IPS-NIHi7 (cell line): ENCODE measurements at regions not wholly inside any gene's neighbourhood (a gene's known extent, or its start where the extent isn't known, plus 50 kb on each side); places are given as distances from the start of the nearest gene placed in this dataset.

Experiments
- DNase-seq: peaks from one replicate; pipeline ENCODE4 v3.0.0; 2012; ENCODE audit warnings: mixed read lengths; ENCODE audit errors: extremely low spot score

DNA sequence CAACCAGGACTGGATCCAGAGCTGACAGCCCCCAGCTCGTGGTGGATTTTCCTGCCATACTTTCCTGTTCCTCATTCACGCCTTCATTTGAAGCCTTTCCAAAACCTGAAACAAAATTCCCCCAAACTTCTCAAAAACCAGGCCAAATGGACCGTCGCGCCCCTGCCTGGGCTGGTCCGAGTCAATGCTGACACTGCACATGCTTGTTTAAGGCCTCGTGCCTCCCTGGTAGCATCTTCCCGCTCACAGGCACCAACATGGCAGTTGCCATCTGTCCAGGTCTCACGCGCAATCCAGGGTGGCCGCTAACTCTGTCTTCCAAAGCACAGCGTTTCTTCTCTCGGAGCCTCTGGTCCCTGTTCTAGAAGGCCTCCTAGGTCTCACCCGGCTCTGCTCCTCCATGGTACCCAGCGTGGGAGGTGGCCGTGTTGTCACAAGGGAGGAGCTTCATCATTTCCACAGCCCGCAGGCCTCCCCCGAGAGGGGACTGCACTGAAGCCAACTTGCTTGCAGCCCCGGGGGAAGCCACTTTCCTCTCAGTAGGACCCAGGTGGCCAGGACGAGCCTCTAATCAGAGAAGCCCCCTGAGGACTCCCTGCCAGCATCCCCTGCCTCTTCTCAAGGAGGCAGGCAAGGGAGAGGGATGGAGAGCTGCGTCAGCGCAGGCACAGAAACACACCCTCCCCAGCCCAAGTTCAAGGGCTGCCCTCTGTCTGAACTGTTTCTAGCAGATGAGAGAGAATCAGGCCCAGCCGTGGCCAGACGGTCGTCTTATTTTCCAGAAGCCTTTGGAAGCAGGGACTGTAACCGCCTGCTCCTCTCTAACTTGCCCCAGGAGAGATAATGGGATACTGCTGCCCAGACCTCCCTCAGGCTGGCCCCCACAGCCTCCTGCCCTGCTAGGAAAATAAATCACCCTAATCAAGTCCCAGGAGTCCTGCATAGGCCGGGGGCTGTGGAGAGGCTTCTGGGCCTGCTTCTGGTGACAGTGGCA is 152.8 kb upstream of the TLE3 start:
- DNase-seq: no peak

DNA sequence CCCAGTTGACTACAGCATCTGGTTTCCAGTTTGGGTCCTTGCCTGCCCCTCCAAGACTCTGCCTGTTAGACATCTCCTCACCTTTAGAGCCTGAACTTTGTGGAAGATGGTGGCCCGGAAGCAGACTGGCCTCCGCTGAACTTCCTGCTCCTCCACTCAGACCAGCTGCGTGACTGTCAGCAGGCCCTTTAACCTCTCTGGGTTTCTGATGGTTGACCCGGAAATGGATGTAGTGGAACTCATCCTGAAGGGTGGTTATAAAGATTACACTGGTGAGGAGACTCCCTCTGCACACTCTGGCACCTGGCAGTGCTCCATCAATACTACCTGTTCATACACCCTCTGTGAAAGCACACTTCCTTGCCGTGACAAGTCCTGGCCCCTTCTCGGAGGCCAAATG is 151.9 kb upstream of the TLE3 start:
- DNase-seq: no peak

DNA sequence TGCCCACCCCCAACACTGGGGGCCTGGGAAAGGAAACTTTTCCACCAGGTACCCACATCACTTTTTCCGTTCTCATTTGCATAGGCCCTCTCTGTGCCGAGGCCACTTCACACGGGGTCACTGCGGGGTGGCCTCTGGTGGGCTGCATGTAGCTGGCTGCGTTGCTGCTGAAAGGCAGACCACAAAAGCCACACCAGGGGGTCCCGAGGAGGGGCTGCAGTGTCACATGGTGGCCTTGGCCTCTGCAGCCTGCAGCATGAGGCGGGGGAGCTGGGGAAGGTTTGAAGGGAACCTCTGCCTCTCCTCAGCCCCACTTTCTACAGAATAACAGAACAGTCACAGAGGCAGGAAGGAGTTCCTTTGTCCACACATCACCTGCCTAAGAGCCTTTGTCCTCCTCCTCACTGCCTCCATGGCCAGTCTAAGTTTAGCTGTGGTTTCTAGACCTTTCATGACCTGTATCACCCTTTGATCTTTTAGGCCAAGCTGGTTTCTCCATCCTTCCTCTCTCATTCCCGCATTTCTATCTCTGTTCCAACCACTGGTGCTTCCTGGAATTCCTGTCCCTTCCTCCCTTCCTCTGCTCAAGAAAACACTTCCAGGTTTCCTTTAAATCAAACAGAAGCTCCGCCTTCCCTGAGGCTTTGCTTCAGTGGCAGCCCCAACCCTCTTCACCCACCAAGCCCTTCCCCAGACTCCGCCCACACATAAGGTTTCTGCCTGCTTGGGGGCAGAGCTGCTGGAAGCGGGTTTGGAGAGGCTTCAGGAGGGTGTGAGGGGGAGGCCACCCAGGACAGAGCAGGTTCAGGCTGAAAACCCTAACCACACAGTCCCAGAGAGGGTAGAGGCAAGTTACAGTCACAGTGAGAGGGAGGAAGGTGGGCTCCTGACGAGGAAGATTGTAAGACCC is 150.7 kb upstream of the TLE3 start:
- peak; percentile 78 for DNase-seq

DNA sequence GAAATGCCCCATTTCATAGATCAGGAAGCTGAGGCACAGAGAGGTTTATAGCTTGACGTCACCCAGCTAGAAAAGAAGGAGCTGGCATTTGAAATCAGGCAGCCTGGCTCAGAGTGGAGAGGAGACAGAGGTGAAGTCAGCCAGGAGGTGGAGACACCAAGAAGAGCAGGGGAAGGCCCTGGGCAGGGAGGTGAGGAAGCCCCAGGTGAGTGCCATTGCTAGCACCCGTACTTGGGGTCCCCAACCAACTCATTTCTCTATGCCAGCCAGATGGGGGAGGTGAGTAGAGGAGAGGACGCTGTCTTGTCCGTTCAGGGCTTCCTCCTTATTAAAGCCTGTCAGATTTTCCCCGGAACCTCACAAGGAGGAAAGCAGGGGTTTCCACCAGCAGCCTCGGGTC is 149.6 kb upstream of the TLE3 start:
- DNase-seq: no peak

DNA sequence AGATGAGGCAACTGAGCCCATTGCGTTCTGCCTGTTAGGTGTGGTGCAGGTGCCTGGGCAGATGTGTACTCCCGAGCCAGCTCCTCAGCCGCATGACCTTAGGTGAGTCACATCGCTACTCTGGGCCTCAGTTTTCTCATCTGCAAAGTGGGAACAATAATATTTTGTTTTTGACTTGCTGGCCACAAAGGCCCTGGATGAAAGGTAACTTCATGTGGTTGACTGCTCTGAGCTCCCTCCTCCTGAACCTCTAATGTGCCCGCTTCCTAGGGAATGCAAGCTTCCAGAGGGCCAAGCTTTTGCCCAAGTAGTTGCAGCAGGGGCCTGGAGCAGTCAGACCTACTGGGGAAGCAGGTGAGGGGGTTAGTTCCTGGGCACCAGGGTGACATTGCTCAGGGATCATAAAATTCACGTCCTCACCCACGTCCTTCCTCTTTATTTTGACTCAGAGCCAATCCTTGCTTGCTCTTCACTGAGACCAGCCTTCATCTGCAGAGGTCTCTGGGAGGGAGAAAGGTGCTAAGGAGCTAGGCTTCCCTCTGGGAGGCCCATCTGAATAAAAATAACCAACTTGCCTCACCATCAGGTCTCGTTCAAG is 149.0 kb upstream of the TLE3 start:
- DNase-seq: no peak

DNA sequence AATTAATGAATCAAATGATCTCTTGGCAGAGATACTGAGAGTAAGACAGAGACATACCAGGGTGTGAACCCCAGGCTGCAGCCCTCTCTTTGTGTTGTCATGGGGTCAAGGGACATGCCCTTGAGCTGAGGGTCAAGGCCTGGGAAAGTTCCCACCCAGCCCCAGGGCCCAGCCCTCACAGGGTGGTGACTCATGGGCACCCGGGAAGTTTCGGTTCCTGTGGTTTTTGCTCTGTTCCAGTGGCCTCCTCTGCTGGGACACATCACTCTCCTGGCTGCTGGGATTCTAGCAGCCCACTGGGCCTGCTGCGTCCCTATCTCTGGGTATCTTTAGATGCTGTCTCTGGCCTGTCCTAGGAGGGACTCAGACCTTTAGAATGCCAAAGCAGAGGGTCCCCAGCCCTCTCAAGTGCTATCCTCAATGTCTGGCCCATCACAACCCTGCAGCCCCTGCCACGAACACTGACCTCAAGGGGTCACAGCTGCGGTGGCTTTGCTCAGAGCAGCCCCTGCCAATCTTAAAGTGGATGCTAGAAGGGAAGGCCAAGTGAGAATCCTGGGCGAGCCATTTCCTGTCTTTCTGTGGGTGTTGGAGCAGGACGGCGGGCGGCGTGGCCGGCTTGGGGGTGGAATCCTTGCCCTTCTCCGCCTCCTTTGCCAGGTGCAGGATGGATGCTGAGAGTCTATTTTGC is 148.4 kb upstream of the TLE3 start:
- DNase-seq: no peak

DNA sequence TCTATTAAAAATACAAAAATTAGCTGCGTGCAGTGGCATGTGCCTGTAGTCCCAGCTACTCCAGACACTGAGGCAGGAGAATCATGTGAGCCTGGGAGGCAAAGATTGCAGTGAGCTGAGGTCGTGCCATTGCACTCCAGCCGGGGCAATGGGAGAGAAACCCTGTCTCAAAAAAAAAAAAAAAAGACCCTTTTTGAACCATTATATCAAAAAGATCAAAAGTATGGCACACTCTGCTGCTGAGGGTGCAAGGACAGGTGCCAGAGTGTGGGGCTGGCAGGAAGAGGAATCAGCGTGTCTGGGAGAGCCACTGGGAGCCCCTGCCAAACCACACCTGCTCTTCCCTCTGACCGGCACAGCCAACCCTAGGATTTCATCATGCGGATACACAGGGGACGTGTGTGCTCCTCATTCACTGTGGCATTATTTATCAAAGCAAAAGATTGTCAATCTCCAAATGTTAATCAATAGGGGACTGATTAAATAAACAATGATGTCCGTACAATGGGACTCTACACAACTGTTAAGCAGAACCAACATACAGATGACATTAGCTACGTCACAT is 147.3 kb upstream of the TLE3 start:
- DNase-seq: no peak

DNA sequence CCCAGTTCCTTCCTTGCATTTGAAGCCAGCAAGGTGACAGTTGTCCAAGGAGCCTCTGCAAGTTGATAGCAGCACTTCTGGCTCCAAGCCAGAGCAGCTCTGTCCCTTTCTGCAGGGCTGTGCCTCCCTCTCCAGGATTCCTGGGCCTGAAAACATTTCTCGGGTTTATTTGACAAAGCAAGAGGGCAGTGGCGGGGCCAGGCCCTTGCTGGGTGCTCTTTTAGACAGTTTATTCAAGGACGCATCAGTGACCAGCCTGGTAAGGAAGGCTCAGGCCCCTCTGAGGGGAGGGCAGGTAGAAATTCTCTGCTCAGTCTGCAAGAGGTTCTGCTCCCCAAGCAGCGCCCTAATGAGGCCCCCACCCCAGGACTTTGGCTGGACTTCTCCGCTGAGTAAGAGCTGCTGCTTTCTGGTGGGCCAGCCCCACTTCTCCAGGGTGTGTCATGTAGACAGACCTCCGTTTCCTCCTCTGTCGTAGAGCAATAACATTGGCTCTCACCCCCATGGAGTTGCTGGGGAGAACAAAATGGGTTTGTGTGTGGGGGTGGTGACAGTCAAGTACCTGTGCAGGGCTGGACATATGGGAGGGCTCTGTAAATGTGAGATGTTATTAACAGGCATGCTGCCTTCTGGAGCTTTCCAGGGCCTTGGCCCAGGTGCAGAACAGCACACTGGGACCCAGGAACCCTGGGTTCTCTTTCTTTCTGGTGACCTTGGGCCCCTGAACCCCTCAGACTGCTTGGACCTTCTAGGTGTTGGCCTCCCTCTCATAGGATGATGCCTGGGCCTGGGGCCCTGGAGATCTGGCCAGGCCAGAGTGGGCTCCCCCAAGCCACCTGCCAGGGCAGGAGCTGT is 146.2 kb upstream of the TLE3 start:
- DNase-seq: no peak

DNA sequence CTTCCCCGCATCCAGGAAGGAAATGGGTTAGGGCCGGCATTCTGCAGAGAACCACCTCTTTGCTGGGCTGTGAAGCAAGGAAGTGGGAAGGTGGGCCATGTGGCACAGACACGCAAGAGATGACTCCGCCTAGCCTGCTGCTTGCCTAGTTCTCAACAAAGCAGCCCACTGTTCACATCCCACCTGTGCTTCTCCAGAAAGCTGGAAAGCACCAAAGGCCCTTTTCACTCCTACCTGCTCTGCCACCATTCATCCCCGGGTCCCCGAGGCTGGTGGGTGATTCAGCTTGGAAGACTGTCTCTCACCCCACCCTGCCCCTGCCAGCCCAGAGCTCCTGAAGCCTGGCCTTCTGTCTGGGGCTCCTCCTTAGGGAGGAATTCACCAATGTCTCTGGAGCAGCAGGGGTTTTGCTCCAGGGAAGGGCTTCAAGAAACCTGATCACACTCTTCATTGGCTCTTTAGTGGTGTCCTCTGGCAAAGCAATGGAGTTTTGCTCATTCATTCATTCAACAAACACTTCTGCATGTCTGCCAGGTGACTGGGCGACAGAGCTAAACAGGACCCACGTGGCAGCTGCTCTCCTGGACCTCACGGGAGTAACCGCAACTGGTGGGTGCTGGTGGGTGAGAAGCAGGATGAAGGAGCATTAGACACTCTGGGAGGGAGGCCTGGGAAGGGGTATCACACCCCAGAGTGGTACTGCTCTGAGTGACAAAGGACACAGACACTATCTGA is 145.4 kb upstream of the TLE3 start:
- DNase-seq: no peak

DNA sequence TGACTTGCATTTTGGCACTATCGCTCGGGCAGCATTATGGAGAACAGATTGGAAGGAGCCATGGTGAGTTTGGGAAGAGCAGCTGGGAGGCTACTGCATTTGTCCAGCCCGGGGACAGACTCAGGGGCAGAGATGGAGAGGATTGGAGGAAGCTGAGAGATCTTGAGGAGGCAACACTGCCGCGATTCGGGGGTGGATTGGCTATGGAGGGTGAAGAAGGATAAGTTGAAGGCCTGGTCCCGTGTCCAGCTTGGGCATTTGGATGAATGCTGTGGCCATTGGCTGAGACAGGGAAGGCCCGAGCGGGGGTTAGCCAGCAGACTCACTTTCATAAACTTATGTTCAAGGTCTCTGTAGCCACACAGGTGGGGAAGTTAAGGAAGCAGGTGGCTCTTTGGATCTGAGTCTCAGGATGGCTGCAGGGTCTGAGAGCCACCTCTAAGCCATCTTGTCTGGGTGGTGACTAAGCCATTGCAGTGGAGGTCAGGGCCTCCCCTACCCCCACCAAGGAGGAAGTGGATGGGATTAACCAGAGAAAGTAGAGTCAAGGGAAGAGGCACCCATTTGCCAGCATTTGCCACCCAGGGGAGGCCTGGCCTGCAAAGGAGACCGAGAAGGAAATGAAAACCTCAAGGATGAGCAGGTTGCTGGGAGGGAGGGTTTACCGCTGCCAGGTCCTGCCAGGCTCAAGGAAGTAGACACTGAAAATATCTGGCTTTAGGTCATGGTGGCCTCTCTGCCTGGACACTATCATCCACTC is 144.0 kb upstream of the TLE3 start:
- DNase-seq: no peak

DNA sequence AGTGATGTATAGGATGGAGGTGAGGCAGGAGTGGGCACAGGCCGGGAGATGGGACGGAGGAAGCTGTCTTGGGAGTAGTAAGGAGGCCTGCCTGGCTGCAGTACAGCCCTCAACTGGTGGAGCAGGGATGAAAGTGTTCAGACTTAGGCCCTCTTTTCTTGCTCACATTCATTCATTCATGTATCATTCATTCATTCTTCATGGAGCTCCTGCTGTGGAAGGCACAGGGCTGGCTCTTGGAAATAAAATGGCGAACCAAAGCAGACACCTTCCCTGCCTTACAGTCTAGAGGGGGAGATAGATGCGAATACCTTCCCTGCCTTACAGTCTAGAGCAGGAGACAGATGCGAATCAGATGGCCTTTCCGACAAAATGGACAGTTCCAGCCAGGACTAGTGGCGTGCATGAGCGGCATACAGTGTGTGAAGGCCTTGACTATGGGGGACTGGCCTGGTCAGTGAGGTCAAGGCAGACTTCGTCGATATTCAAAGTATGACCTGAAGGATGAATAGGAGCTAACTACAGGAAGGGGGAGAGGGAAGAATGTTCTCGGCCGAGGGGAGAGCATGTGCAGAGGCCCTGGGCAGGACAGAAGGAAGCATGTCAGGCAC is 143.2 kb upstream of the TLE3 start:
- no peak for DNase-seq

DNA sequence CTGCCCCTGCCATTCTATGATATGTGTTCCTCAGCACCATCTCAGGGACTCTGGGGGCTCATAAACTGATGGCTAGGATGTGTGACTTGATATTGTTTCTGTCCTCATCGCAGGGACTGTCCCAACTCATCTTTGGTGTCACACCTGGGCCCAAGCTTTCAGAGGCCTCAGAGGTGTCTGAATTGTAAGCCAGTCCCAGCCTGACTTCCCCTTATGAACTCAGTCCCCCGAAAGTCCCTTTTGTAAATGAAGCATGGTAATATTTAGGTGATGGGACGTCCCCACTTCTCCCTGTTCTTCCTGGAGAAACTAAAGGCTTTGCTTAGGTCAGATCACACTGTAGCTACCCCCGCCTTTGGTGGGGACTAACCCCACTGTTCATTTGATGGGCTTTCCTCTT is 142.4 kb upstream of the TLE3 start:
- no peak for DNase-seq

DNA sequence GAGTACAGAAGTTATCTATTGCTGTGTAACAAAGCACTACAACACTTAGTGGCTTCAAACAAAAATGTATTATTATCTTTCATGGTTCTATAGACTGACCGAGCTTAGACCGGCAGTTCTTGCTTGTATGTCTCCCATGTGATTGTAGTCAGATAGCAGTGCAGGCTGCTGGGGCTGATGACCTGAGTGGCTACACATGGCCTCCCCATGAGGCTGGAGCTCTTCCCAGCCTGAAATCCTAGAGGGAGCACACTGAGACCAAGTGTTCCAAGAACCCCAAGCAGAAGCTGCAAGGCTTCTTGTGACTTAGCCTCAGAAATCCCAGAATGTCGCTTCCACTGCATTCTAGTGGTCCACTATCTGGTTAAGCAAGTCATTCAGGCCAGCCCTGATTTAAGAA is 141.2 kb upstream of the TLE3 start:
- no peak for DNase-seq

DNA sequence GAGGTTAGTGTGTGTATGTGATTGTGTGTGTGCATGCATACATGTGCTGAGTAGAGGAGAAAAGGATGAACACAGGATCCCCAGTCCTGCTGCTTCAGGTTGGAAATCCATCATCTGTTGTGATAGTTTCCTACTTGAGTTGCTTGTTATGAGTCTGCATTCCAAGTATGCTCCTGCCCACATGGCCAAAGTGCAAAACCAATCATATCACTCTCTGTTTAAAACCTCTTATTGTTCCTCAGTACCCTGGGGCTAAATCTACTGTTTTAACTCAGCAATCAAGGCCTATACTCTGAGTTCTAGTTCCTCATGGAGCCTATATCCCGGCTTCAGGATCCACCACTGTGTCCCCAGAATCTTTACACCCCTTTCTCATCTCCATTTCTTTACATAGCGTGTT is 139.9 kb upstream of the TLE3 start:
- no peak for DNase-seq

DNA sequence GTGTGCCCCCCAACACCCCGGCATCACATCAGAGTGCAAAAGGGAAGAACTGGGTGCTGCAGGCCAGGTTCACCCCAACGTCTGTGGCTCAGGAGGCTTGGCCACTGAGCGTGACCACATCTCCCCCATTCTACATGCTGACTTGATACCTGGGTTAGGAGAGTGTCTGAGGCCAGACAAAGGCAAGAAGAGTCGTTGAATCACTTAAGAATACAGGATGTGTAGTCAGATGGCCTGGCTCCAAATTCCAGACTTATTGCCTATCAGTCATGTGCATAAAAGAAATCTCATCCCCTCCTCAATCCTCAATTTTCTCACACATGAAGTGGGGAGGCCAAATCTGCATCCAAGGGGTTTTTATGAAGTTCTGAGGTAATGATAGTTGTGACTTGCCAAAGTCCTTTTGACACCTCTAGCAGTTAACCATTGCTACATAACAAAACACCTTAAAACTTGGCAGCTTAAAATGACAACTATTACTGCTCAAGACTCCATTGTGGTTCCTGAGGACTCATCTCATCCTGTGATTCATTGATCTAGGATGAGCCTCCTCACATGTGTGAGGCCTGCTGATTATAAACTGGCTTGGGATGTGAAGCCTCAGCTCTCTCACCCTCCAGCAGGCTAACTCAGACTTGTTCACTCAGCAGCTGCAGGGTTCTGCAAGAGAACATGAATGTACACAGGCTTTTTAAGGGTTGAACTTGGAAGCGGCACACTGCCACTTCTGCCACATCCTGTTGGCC is 138.8 kb upstream of the TLE3 start:
- no peak for DNase-seq

DNA sequence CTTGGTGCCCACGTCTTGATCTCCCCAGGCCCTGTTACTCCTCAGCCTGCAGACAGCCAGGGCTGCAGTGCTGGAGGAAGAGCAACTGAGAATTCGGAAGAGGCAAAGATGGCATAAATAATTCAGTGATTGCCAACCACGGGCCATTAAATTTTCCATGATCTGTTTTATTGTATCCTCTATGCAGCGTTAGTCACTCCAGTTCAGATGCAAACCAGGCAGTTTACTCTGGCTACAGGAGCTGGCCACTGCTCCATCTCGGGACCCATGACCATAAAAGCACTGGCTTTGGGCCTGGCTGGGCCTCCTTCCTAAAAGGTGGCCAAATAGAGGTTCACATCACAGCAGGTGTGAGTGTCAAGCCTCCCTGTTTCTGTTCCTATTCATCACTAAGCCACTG is 137.6 kb upstream of the TLE3 start:
- DNase-seq: no peak

DNA sequence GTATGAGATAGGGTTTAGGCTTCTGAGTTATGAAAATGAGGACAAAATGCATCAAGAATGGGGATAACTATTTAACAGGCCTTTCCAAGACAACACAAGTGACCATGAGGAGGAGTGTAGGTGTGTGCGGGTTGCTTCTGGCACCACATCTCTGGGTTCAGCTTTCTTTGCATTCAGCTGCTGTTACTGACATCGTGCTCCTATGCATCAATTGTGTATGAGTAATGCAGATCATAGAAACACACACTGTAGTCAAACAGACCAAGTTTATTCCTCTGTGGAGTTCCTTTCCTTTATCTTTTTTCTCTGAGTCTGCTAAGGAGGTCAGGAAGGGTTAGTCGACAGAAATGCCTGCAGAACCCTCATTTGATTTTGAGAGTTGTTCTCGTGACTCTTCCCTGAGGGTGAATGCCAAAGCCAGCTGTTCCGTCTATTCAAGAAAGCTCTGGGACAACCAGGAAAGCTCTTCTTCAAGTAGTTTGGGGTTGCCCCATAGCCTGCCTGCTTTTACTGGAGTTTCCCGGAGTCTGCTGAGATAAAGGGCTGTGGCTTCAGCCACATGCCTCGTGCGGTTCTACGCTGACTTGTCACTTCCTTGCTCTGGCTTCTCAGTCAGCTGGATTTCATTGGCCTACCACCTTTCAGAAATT is 136.7 kb upstream of the TLE3 start:
- DNase-seq: no peak
